Activated T-helper 1 cell treated with anti-CD3 and anti-CD28 coated beads, Interleukin-12 subunit alpha, Interleukin-12 subunit beta, Interleukin-2, Interleukin-4 antibody, amounts not matched to agents 30 ng/mL and 10 ng/mL and 1 ng/mL, durations not matched to agents 14 hours and 24 hours and 36 hours (primary cell): ENCODE measurements at regions not wholly inside any gene's neighbourhood (a gene's known extent, or its start where the extent isn't known, plus 50 kb on each side); places are given as distances from the start of the nearest gene placed in this dataset.

Source experiments
- DNase-seq: peaks from one replicate; pipeline ENCODE4 v3.0.0; 2021; ENCODE audit warnings: low spot score
- H3K27ac Mint-ChIP-seq: one replicate; pipeline ENCODE4 v1.8.0; 2021; ENCODE audit warnings: mild to moderate bottlenecking, mixed read lengths
- H3K27me3 Mint-ChIP-seq: one replicate; pipeline ENCODE4 v1.8.0; 2022; ENCODE audit warnings: mild to moderate bottlenecking, moderate library complexity, mixed read lengths; ENCODE audit not compliant: insufficient read depth
- H3K36me3 Mint-ChIP-seq: one replicate; pipeline ENCODE4 v1.8.0; 2021; ENCODE audit warnings: low read depth, mixed read lengths
- H3K4me1 Mint-ChIP-seq: one replicate; pipeline ENCODE4 v1.8.0; 2021; ENCODE audit warnings: low read depth, mixed read lengths
- H3K4me3 Mint-ChIP-seq: one replicate; pipeline ENCODE4 v1.8.0; 2021; ENCODE audit warnings: mild to moderate bottlenecking, moderate library complexity, mixed read lengths
- H3K9me3 Mint-ChIP-seq: one replicate; pipeline ENCODE4 v1.8.0; 2021; ENCODE audit warnings: mixed read lengths
- intact Hi-C: fragments of 100-400 bp; cut with micrococcal nuclease; formaldehyde crosslinking; loops from one replicate; pipeline ENCODE4 v1.15.1; 2024

- Mint-ChIP-seq H3K4me1 (peaks cover 23% of the 10 kb centered on the region), H3K4me3 (peak overlapping the region; percentile 12), H3K27me3 (peaks cover 6% of the 10 kb centered on the region), H3K36me3 (peaks cover 2% of the 10 kb centered on the region), H3K27ac (peak overlapping the region; percentile 77), H3K9me3 (peaks cover 24% of the 10 kb centered on the region)
- intact Hi-C loops, result loop anchor here (1.0 to 2.0 kb wide), 3 partner anchors 20 to 115 kb away; partner anchors contain the start of gene ATP1B1
- no peak for DNase-seq
Measured at GRCh38 chr1:168991667-168992475, 114.6 kb upstream of the ATP1B1 start.

- DNase-seq, result no peak
- Mint-ChIP-seq H3K36me3 (no peaks in the 10 kb centered on the region), H3K9me3 (peaks cover 9% of the 10 kb centered on the region), H3K4me3 (no peak overlapping the region), H3K27me3 (peaks cover 6% of the 10 kb centered on the region), H3K27ac (no peak overlapping the region), H3K4me1 (no peaks in the 10 kb centered on the region)
- intact Hi-C loops, result no loop called here
Measured at GRCh38 chr1:169001353-169001752, 105.1 kb upstream of the ATP1B1 start.

- Mint-ChIP-seq H3K27me3 (peaks cover 6% of the 10 kb centered on the region), H3K27ac (no peak overlapping the region), H3K4me3 (no peak overlapping the region), H3K36me3 (no peaks in the 10 kb centered on the region), H3K4me1 (no peaks in the 10 kb centered on the region), H3K9me3 (peaks cover 6% of the 10 kb centered on the region)
- no peak for DNase-seq
- intact Hi-C loops, result no loop called here
Measured at GRCh38 chr1:169003864-169004516, 102.5 kb upstream of the ATP1B1 start.

GRCh38 chr1:169005776-169006175 lies 100.7 kb upstream of the ATP1B1 start:
- peaks cover 7% of the 10 kb centered on the region for H3K4me1 Mint-ChIP-seq

GRCh38 chr1:169009666-169010065 lies 96.8 kb upstream of the ATP1B1 start:
- H3K4me1 Mint-ChIP-seq, result peaks cover 22% of the 10 kb centered on the region
- peak overlapping the region; percentile 13 for H3K27ac Mint-ChIP-seq
- H3K4me3 Mint-ChIP-seq, result no peak overlapping the region
- H3K9me3 Mint-ChIP-seq, result no peaks in the 10 kb centered on the region
- peaks cover 5% of the 10 kb centered on the region for H3K27me3 Mint-ChIP-seq
- no peak for DNase-seq
- intact Hi-C loops, result no loop called here
- no peaks in the 10 kb centered on the region for H3K36me3 Mint-ChIP-seq

More at GRCh38 chr1:169005776-169006175, 100.7 kb upstream of the ATP1B1 start:
- Mint-ChIP-seq H3K36me3 (no peaks in the 10 kb centered on the region), H3K4me3 (no peak overlapping the region), H3K9me3 (no peaks in the 10 kb centered on the region), H3K27ac (no peak overlapping the region), H3K27me3 (peaks cover 6% of the 10 kb centered on the region)
- intact Hi-C loops, result no loop called here
- DNase-seq, result no peak

- Mint-ChIP-seq H3K36me3 (no peaks in the 10 kb centered on the region), H3K4me3 (no peak overlapping the region), H3K27me3 (no peaks in the 10 kb centered on the region), H3K9me3 (no peaks in the 10 kb centered on the region), H3K27ac (peak overlapping the region; percentile 11), H3K4me1 (peaks cover 22% of the 10 kb centered on the region)
- intact Hi-C loops, result loop anchor here (1.0 to 2.0 kb wide), 2 partner anchors 21 to 36 kb away; no protein-coding TSS in a partner anchor
- DNase-seq, result no peak
Measured at GRCh38 chr1:169012416-169012815, 94.1 kb upstream of the ATP1B1 start.

GRCh38 chr1:169013821-169014220 lies 92.7 kb upstream of the ATP1B1 start:
- Mint-ChIP-seq H3K27me3 (no peaks in the 10 kb centered on the region), H3K9me3 (no peaks in the 10 kb centered on the region), H3K4me1 (peaks cover 22% of the 10 kb centered on the region), H3K36me3 (no peaks in the 10 kb centered on the region), H3K4me3 (no peak overlapping the region), H3K27ac (no peak overlapping the region)
- DNase-seq, result no peak
- intact Hi-C loops, result loop anchor here (2.0 kb wide), 1 partner anchor 35 kb away; no protein-coding TSS in a partner anchor

- Mint-ChIP-seq H3K9me3 (no peaks in the 10 kb centered on the region), H3K4me3 (no peak overlapping the region), H3K27ac (no peak overlapping the region), H3K36me3 (no peaks in the 10 kb centered on the region), H3K27me3 (peaks cover 3% of the 10 kb centered on the region), H3K4me1 (peaks cover 14% of the 10 kb centered on the region)
- DNase-seq, result no peak
- intact Hi-C loops, result no loop called here
Measured at GRCh38 chr1:169015464-169015863, 91.0 kb upstream of the ATP1B1 start.

- intact Hi-C loops, result no loop called here
- H3K4me1 Mint-ChIP-seq, result no peaks in the 10 kb centered on the region
- no peak overlapping the region for H3K27ac Mint-ChIP-seq
- peaks cover 3% of the 10 kb centered on the region for H3K27me3 Mint-ChIP-seq
- H3K4me3 Mint-ChIP-seq, result no peak overlapping the region
- peaks cover 4% of the 10 kb centered on the region for H3K9me3 Mint-ChIP-seq
- DNase-seq, result no peak
- H3K36me3 Mint-ChIP-seq, result peaks cover 3% of the 10 kb centered on the region
Measured at GRCh38 chr1:169018751-169019150, 87.7 kb upstream of the ATP1B1 start.

GRCh38 chr1:169019419-169020058 lies 87.0 kb upstream of the ATP1B1 start:
- peaks cover 3% of the 10 kb centered on the region for H3K36me3 Mint-ChIP-seq
- no peaks in the 10 kb centered on the region for H3K4me1 Mint-ChIP-seq

GRCh38 chr1:169020684-169021083 lies 85.8 kb upstream of the ATP1B1 start:
- H3K27ac Mint-ChIP-seq, result no peak overlapping the region
- no peak for DNase-seq
- peaks cover 3% of the 10 kb centered on the region for H3K36me3 Mint-ChIP-seq
- intact Hi-C loops, result no loop called here
- peaks cover 8% of the 10 kb centered on the region for H3K27me3 Mint-ChIP-seq
- H3K4me3 Mint-ChIP-seq, result no peak overlapping the region
- H3K9me3 Mint-ChIP-seq, result peaks cover 4% of the 10 kb centered on the region
- H3K4me1 Mint-ChIP-seq, result no peaks in the 10 kb centered on the region

More at GRCh38 chr1:169019419-169020058, 87.0 kb upstream of the ATP1B1 start:
- H3K27me3 Mint-ChIP-seq, result peaks cover 7% of the 10 kb centered on the region
- no peak for DNase-seq
- H3K27ac Mint-ChIP-seq, result no peak overlapping the region
- intact Hi-C loops, result no loop called here
- peaks cover 4% of the 10 kb centered on the region for H3K9me3 Mint-ChIP-seq
- H3K4me3 Mint-ChIP-seq, result no peak overlapping the region

- no peak for DNase-seq
Measured at GRCh38 chr1:169022648-169023047, 83.8 kb upstream of the ATP1B1 start.

GRCh38 chr1:169024255-169024654 lies 82.2 kb upstream of the ATP1B1 start:
- peaks cover 3% of the 10 kb centered on the region for H3K36me3 Mint-ChIP-seq
- intact Hi-C loops, result no loop called here
- no peak overlapping the region for H3K4me3 Mint-ChIP-seq
- H3K9me3 Mint-ChIP-seq, result peaks cover 4% of the 10 kb centered on the region
- DNase-seq, result no peak
- H3K4me1 Mint-ChIP-seq, result no peaks in the 10 kb centered on the region
- H3K27me3 Mint-ChIP-seq, result peaks cover 8% of the 10 kb centered on the region
- no peak overlapping the region for H3K27ac Mint-ChIP-seq

More at GRCh38 chr1:169022648-169023047, 83.8 kb upstream of the ATP1B1 start:
- H3K27me3 Mint-ChIP-seq, result peaks cover 8% of the 10 kb centered on the region
- H3K36me3 Mint-ChIP-seq, result peaks cover 3% of the 10 kb centered on the region
- intact Hi-C loops, result no loop called here
- H3K27ac Mint-ChIP-seq, result no peak overlapping the region
- no peak overlapping the region for H3K4me3 Mint-ChIP-seq
- H3K9me3 Mint-ChIP-seq, result peaks cover 4% of the 10 kb centered on the region
- no peaks in the 10 kb centered on the region for H3K4me1 Mint-ChIP-seq
